HEK293 (cell line): ENCODE measurements at regions not wholly inside any gene's neighbourhood (a gene's known extent, or its start where the extent isn't known, plus 50 kb on each side); places are given as distances from the start of the nearest gene placed in this dataset.
A peak's percentile ranks its signal among the peaks of the same experiment; 100 is the strongest.
"Not testable (repeated sequence)": the region's sequence is repeated elsewhere in the genome, so short reads cannot be mapped to it uniquely, and the experiment has no call there.

ENCODE experiments used
- CTCF ChIA-PET: fragments of 350-600 bp; formaldehyde crosslinking; extraction: SDS; loops from one replicate; lab custom pipeline; 2021; ENCODE audit warnings: antibody characterized with exemption; lab: Yijun Ruan, JAX
- POLR2A ChIA-PET: fragments of 300-600 bp; formaldehyde crosslinking; extraction: SDS; loops from one replicate; lab custom pipeline; 2020; ENCODE audit warnings: antibody characterized with exemption, inconsistent platforms; lab: Yijun Ruan, JAX
- H3K27ac ChIP-seq: fragments of 200-500 bp; sonication (Bioruptor generic); 2 replicates; pipeline ENCODE4 v1.5.1; 2014; ENCODE audit warnings: low read depth, low read length, control low read depth, inconsistent platforms; ENCODE audit errors: extremely low read depth
- H3K36me3 ChIP-seq, 2 experiments: fragments of 200-500 bp in 1 of 2; sonication (Bioruptor generic) in 1 of 2; 1 replicate in 1 of 2; 2 replicates in 1 of 2; pipeline ENCODE4 v1.5.1; 2014 to 2017; ENCODE audit warnings: inconsistent platforms in 2 of 2, low read length in 2 of 2; ENCODE audit not compliant: control insufficient read depth in 2 of 2, insufficient read depth in 1 of 2
- H3K4me1 ChIP-seq: fragments of 200-500 bp; sonication (Bioruptor generic); 2 replicates; pipeline ENCODE4 v1.5.1; 2014; ENCODE audit warnings: mild to moderate bottlenecking, low read length, inconsistent platforms; ENCODE audit not compliant: control insufficient read depth, insufficient read depth
- H3K4me3 ChIP-seq: 2 replicates; pipeline ENCODE4 v1.5.1; 2011; ENCODE audit warnings: low read depth, mild to moderate bottlenecking, control low read depth, low read length, moderate library complexity
- H3K9me3 ChIP-seq: fragments of 200-500 bp; sonication (Bioruptor generic); 2 replicates; pipeline ENCODE4 v1.5.1; 2014; ENCODE audit warnings: low read depth, low read length, inconsistent platforms; ENCODE audit not compliant: control insufficient read depth, insufficient read depth
- OSR2 ChIP-seq: fragments of 450-650 bp; formaldehyde crosslinking; IDR thresholded peaks from 2 replicates; pipeline ENCODE4 v1.5.1; 2016; ENCODE audit warnings: missing biosample characterization, missing genetic modification characterization
- SCRT2 ChIP-seq: fragments of 450-650 bp; formaldehyde crosslinking; IDR thresholded peaks from 2 replicates; pipeline ENCODE4 v1.5.1; 2016; ENCODE audit warnings: missing biosample characterization, missing genetic modification characterization
- SP3 ChIP-seq: fragments of 450-650 bp; formaldehyde crosslinking; IDR thresholded peaks from 2 replicates; pipeline ENCODE4 v1.5.1; 2016; ENCODE audit warnings: missing biosample characterization, missing genetic modification characterization
- ZBTB7A ChIP-seq: fragments of 450-650 bp; formaldehyde crosslinking; IDR thresholded peaks from 2 replicates; pipeline ENCODE4 v1.5.1; 2016; ENCODE audit warnings: low read depth, missing biosample characterization, missing genetic modification characterization
- ZNF146 ChIP-seq: fragments of 450-650 bp; formaldehyde crosslinking; IDR thresholded peaks from 2 replicates; pipeline ENCODE4 v1.5.1; 2016; ENCODE audit warnings: missing biosample characterization, missing genetic modification characterization
- ZNF548 ChIP-seq: fragments of 450-650 bp; formaldehyde crosslinking; IDR thresholded peaks from 2 replicates; pipeline ENCODE4 v1.5.1; 2016; ENCODE audit warnings: missing biosample characterization, missing genetic modification characterization
- ZNF776 ChIP-seq: fragments of 450-650 bp; formaldehyde crosslinking; IDR thresholded peaks from 2 replicates; pipeline ENCODE4 v1.5.0; 2017; ENCODE audit warnings: missing biosample characterization, missing genetic modification characterization, borderline replicate concordance
- ZNF843 ChIP-seq: fragments of 450-650 bp; formaldehyde crosslinking; IDR thresholded peaks from 2 replicates; pipeline ENCODE4 v1.5.1; 2016; ENCODE audit warnings: missing biosample characterization, missing genetic modification characterization
- TF ChIP-seq, protein P1 (sequence below): fragments of 450-650 bp; formaldehyde crosslinking; IDR thresholded peaks from 2 replicates; pipeline ENCODE4 v1.5.1; 2017; ENCODE audit warnings: missing biosample characterization, mild to moderate bottlenecking, missing genetic modification characterization, moderate library complexity
- TF ChIP-seq, protein P2 (sequence below): sonication (generic); formaldehyde crosslinking; IDR thresholded peaks from 2 replicates; pipeline ENCODE4 v1.8.1; 2022; ENCODE audit warnings: mild to moderate bottlenecking, moderate library complexity, missing genetic modification reagents
- TF ChIP-seq, protein P3 (sequence below): fragments of 450-650 bp; formaldehyde crosslinking; IDR thresholded peaks from 2 replicates; pipeline ENCODE4 v1.5.1; 2016; ENCODE audit warnings: missing biosample characterization, missing genetic modification characterization

DNA sequence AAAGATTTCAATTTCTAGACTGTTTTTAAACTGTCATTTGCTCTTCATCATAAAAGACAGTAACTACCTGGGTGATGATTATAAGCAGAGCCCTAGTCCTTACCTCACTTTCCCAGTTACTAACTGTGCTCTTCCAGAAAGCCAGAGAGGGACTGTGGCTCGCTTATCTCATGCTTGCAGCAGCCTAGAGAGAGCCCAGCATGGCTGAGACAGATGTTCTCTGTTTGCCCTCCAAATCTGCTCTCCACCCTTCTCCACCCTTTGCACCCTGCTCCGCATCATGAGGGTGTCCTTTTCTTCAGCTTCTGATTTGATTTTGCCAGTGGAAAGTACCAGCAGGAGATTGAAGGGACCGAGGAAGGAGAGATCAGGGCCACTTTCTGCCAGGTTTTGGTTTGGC, 61.2 kb upstream of the SELENOP start:
- Histone ChIP-seq H3K36me3 (no peaks in the 10 kb centered on the region), H3K27ac (no peak overlapping the region), H3K4me1 (no peaks in the 10 kb centered on the region), H3K9me3 (no peaks in the 10 kb centered on the region), H3K4me3 (no peak overlapping the region)
- no peak for TF ChIP-seq ZNF548 (tag by site-specific recombination)
- TF ChIP-seq SCRT2 (tag by site-specific recombination): no peak
- TF ChIP-seq, protein P1, sequence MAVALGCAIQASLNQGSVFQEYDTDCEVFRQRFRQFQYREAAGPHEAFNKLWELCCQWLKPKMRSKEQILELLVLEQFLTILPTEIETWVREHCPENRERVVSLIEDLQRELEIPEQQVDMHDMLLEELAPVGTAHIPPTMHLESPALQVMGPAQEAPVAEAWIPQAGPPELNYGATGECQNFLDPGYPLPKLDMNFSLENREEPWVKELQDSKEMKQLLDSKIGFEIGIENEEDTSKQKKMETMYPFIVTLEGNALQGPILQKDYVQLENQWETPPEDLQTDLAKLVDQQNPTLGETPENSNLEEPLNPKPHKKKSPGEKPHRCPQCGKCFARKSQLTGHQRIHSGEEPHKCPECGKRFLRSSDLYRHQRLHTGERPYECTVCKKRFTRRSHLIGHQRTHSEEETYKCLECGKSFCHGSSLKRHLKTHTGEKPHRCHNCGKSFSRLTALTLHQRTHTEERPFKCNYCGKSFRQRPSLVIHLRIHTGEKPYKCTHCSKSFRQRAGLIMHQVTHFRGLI (tag by site-specific recombination): no peak
- TF ChIP-seq ZNF776 (tag by site-specific recombination): no peak
- TF ChIP-seq ZNF843: no peak
- TF ChIP-seq, protein P2, sequence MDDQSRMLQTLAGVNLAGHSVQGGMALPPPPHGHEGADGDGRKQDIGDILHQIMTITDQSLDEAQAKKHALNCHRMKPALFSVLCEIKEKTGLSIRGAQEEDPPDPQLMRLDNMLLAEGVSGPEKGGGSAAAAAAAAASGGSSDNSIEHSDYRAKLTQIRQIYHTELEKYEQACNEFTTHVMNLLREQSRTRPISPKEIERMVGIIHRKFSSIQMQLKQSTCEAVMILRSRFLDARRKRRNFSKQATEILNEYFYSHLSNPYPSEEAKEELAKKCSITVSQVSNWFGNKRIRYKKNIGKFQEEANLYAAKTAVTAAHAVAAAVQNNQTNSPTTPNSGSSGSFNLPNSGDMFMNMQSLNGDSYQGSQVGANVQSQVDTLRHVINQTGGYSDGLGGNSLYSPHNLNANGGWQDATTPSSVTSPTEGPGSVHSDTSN: no peak
- no peak for TF ChIP-seq OSR2
- no peak for TF ChIP-seq SP3 (tag by site-specific recombination)
- ChIA-PET POLR2A (no interaction called here), CTCF (interaction anchor here (0.6 to 2.5 kb wide), 3 partner anchors 17 to 272 kb away, joined by 3 to 12 read pairs (median 3); no protein-coding TSS in a partner anchor)

DNA sequence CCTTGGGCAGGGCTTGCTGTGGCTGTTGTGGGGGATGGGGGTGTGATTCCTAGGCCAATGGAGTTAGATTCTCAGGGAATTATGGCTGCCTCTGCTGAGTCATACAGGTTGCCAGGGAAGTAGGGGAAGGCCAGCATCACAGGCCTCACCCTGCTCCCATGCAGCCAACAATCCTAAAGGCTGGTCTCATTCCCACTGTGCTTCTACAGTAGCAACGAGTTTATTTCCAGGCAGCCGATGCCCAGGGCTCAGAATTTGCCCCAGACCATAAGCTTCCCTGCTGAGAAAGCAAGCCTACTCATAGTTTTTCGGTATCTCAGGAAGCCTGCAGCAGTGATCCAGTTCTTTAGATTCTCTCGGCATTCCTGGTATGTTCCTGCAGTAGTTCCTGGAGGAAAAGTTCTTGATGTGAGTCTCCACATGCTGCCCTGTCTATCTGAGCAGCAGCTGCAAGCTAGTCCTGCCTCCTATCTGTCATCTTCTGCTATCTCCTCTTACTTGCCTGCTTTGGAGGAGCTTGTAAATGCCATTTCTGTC, 59.3 kb upstream of the SELENOP start:
- no peaks in the 10 kb centered on the region for H3K9me3 ChIP-seq
- ChIA-PET CTCF (interaction anchor here (0.6 to 0.7 kb wide), 2 partner anchors 166 to 955 kb away, joined by 3 to 4 read pairs; no protein-coding TSS in a partner anchor), POLR2A (interaction anchor here (0.6 kb wide), 1 partner anchor 255 kb away, joined by 3 read pairs; no protein-coding TSS in a partner anchor)
- no peaks in the 10 kb centered on the region for H3K4me1 ChIP-seq
- no peak for TF ChIP-seq ZBTB7A
- no peaks in the 10 kb centered on the region for H3K36me3 ChIP-seq
- no peak overlapping the region for H3K4me3 ChIP-seq
- H3K27ac ChIP-seq: no peak overlapping the region

DNA sequence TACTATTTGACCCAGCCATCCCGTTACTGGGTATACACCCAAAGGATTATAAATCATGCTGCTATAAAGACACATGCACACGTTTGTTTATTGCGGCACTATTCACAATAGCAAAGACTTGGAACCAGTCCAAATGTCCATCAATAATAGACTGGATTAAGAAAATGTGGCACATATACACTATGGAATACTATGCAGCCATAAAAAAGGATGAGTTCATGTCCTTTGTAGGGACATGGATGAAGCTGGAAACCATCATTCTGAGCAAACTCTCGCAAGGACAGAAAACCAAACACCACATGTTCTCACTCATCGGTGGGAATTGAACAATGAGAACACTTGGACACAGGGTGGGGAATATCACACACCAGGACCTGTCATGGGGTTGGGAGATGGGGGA, 56.7 kb upstream of the SELENOP start:
- CTCF ChIA-PET: interaction anchor here (1.8 kb wide), 1 partner anchor 21 kb away, joined by 9 read pairs; no protein-coding TSS in a partner anchor
- H3K4me3 ChIP-seq: not testable (repeated sequence)

DNA sequence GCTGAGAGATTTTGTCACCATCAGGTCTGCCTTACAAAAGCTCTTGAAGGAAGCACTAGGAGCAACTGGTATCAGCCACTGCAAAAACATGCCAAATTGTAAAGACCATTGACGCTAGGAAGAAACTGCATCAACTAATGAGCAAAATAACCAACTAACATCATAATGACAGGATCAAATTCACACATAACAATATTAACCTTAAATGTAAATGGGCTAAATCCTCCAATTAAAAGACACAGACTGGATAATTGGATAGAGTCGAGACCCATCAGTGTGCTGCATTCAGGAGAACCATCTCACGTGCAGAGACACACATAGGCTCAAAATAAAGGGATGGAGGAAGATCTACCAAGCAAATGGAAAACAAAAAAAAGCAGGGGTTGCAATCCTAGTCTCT, 53.1 kb upstream of the SELENOP start:
- CTCF ChIA-PET: interaction anchor here (0.7 kb wide), 1 partner anchor 276 kb away, joined by 3 read pairs; no protein-coding TSS in a partner anchor
- H3K36me3 ChIP-seq, POLR2A ChIA-PET, H3K9me3 ChIP-seq, H3K4me3 ChIP-seq, H3K4me1 ChIP-seq, H3K27ac ChIP-seq: not testable (repeated sequence)

More for the DNA sequence above, 56.7 kb upstream of the SELENOP start:
- H3K36me3 ChIP-seq, H3K27ac ChIP-seq, H3K9me3 ChIP-seq, H3K4me1 ChIP-seq, POLR2A ChIA-PET: not testable (repeated sequence)
- TF ChIP-seq, protein P3, sequence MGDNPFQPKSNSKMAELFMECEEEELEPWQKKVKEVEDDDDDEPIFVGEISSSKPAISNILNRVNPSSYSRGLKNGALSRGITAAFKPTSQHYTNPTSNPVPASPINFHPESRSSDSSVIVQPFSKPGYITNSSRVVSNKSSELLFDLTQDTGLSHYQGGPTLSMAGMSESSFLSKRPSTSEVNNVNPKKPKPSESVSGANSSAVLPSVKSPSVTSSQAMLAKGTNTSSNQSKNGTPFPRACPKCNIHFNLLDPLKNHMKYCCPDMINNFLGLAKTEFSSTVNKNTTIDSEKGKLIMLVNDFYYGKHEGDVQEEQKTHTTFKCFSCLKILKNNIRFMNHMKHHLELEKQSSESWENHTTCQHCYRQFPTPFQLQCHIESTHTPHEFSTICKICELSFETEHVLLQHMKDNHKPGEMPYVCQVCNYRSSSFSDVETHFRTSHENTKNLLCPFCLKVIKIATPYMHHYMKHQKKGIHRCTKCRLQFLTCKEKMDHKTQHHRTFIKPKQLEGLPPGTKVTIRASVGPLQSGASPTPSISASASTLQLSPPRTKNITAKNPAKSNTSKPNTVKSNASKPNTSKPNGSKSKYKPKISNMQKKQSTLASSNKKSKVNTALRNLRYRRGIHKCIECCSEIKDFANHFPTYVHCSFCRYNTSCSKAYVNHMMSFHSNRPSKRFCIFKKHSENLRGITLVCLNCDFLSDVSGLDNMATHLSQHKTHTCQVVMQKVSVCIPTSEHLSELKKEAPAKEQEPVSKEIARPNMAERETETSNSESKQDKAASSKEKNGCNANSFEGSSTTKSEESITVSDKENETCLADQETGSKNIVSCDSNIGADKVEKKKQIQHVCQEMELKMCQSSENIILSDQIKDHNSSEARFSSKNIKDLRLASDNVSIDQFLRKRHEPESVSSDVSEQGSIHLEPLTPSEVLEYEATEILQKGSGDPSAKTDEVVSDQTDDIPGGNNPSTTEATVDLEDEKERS (tag by site-specific recombination): 0 out of 2 replicates have a peak, but pooled peaks have one; percentile 51
- peak; percentile 85 for TF ChIP-seq ZNF146 (tag by site-specific recombination)
